ENCODE measurements at regions not wholly inside any gene's neighbourhood (a gene's known extent, or its start where the extent isn't known, plus 50 kb on each side); places are given as distances from the start of the nearest gene placed in this dataset.

DNA sequence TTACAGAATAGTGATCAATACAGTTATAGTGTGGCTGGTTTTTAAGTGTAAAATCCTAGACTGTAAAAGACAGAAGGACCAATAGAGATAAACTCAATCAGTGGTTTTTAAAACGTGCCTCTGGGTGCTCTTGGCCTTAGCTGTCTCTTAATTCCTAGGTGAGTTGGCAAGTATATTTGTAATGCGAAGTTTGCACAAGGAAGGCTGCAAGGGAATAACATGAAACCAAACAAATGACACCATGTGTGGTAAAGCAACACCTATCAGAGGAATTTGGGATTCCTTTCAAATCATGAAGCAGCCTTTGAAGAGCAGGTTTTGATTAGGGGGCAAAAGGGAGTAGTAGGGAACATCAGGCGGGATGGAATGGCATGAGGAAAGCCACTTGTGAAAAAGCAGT is 284.6 kb downstream of the INHBA start:
- no peak for TF ChIP-seq YY1 (IDR thresholded peaks at IDR 0.05; ENCODE audit: low read depth)
- TF ChIP-seq, protein P1, sequence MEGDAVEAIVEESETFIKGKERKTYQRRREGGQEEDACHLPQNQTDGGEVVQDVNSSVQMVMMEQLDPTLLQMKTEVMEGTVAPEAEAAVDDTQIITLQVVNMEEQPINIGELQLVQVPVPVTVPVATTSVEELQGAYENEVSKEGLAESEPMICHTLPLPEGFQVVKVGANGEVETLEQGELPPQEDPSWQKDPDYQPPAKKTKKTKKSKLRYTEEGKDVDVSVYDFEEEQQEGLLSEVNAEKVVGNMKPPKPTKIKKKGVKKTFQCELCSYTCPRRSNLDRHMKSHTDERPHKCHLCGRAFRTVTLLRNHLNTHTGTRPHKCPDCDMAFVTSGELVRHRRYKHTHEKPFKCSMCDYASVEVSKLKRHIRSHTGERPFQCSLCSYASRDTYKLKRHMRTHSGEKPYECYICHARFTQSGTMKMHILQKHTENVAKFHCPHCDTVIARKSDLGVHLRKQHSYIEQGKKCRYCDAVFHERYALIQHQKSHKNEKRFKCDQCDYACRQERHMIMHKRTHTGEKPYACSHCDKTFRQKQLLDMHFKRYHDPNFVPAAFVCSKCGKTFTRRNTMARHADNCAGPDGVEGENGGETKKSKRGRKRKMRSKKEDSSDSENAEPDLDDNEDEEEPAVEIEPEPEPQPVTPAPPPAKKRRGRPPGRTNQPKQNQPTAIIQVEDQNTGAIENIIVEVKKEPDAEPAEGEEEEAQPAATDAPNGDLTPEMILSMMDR (IDR thresholded peaks at IDR 0.05): no peak
- TF ChIP-seq, protein P2, sequence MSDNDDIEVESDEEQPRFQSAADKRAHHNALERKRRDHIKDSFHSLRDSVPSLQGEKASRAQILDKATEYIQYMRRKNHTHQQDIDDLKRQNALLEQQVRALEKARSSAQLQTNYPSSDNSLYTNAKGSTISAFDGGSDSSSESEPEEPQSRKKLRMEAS (IDR thresholded peaks at IDR 0.05; ENCODE audit: low read depth): no peak
- TF ChIP-seq POLR2AphosphoS5 (IDR thresholded peaks at IDR 0.05; ENCODE audit: low read depth, low read length): no peak
- no peak for TF ChIP-seq EP300 (IDR thresholded peaks at IDR 0.05; ENCODE audit: borderline replicate concordance in 1 of 2, low read depth in 1 of 2, low read length in 1 of 2)
- TF ChIP-seq RFX5 (IDR thresholded peaks at IDR 0.05; ENCODE audit: low read length): no peak
- TF ChIP-seq GABPA (IDR thresholded peaks at IDR 0.05; ENCODE audit: low read depth): no peak
- no peak for TF ChIP-seq JUND (IDR thresholded peaks at IDR 0.05)
- no peak for TF ChIP-seq RXRA (IDR thresholded peaks at IDR 0.05; ENCODE audit: borderline replicate concordance, low read depth)

Measured in SK-N-SH (cell line).